GM13977 (cell line): ENCODE measurements at regions not wholly inside any gene's neighbourhood (a gene's known extent, or its start where the extent isn't known, plus 50 kb on each side); places are given as distances from the start of the nearest gene placed in this dataset.
"Not testable (repeated sequence)": the region's sequence is repeated elsewhere in the genome, so short reads cannot be mapped to it uniquely, and the experiment has no call there.

Experiments used
- DNase-seq: peaks from one replicate; pipeline ENCODE4 v3.0.0; 2012; ENCODE audit warnings: low spot score
- CTCF ChIP-seq: IDR thresholded peaks from 2 replicates; pipeline ENCODE4 v1.5.1; 2012; ENCODE audit warnings: mild to moderate bottlenecking, control low read depth; ENCODE audit not compliant: insufficient read depth; ENCODE audit errors: extremely low read depth, missing control alignments
- in situ Hi-C: fragments of 300-500 bp; cut with MboI; formaldehyde crosslinking; loops from one replicate; pipeline ENCODE4 v1.12.0; 2022; ENCODE audit warnings: low sequenced_read_pairs, low pct_unique_long_range_greater_than_20kb, mixed read lengths, inconsistent platforms; ENCODE audit not compliant: unreplicated experiment

- TF ChIP-seq CTCF, result no peak
- DNase-seq, result no peak
- in situ Hi-C loops, result no loop called here
These were observed 882.4 kb downstream of the DSC3 start for GRCh38 chr18:30160124-30160523.

DNA sequence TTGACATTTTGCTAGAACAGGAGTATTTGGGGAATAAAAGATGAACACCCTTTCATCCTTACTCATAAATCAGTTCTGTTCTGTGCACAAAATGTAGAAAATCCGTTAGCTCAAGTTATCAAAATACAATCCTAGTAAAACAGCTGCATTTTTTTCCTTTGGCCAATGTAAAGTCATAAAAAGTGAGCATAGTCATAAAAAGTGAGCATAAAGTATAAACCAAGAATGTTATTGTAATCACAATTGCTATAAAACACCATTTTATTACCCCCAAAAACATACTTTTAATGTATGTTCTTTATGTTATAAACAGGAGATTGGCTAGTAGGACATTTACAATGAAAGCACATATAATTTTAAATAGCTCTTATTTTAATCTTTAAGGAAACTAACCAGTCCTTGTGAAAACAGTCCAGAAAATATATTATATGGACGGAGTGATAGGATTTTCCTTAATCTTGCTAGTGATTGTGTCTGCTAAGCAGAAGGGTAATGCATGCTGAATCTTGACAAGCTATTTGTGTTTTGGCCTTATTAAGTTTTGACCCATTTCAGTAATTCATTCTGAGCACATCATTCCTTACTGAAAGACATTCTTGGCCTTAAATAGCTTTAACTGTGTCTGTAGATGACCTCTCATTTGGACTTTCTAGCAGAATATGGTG, 891.8 kb downstream of the DSC3 start:
- no peak for TF ChIP-seq CTCF
- in situ Hi-C loops, result no loop called here
- no peak for DNase-seq

- no peak for DNase-seq
- in situ Hi-C loops, result no loop called here
- TF ChIP-seq CTCF, result no peak
These were observed 893.0 kb downstream of the DSC3 start for GRCh38 chr18:30149585-30149984.

DNA sequence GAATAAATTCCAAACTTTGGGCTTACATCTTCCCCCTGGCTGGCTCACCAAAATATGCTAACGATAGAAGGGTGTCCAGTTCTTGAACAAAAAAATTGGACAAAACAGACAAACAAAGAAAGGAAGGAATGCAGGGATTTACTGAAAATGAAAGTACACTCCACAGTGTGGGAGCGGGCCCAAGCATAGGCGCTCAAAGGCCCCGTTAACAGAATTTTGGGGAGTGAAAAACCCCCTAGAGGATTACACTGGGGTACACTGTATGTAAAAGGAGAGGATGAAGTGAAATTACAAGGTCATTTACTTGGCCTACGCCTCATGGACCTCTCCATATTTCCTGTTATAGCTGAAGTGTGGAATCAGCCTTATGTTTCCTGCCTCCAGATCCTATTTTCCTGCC, 899.7 kb downstream of the DSC3 start:
- TF ChIP-seq CTCF, result no peak
- in situ Hi-C loops, result no loop called here
- DNase-seq, result no peak

GRCh38 chr18:30142248-30142647, 900.3 kb downstream of the DSC3 start:
- in situ Hi-C loops, result no loop called here
- no peak for TF ChIP-seq CTCF
- DNase-seq, result no peak

DNA sequence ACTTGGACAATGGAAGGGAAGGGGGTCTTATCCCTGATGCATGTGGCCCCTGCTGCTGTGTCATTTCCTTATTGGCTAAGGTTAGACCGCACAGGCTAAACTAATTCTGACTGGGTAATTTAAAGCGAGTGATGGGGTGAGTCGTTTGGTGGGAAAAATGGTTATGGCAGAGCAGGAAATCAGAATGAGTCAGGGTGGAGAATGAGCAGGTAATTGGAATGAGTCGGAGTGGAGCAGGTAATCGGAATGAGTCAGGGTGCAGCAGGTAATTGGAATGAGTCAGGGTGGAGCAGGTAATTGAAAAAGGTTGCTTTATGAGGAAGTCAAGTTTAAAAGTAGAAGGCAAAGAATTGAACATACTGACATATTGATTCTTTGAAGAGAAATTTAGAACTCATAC, 901.0 kb downstream of the DSC3 start:
- DNase-seq, in situ Hi-C loops: not testable (repeated sequence)

DNA sequence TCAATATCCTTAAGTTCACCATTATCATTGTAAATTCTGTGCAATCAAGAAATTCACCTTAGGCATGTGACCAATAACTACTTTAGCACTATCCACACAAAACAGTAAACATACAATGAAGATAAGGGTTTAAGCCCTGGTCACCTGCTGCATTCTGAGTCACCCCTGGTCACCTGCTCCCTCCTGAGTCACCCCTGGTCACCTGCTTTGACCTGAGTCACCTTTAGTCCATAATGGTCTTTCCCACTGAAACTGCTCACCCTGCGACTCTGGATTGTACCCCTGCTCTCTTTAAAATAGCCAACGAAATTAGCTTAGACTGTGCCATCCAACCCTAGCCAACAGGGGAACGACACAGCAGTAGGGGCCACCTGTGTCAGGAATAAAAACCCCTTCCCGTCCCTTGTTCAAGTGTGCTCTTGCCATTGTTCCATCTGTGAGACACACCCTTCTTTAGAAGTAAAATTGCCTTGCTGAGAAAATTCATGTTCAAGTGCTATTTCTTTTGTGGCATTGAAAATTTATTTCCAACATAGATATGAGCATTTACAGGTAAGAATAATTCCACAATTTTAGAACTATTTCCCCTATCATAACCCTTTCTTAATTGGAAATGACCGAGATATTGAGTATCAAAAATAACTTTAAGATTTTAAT, 902.8 kb downstream of the DSC3 start:
- in situ Hi-C loops, result no loop called here

More for the DNA sequence above, 902.8 kb downstream of the DSC3 start:
- no peak for TF ChIP-seq CTCF
- DNase-seq, result no peak
